Lower leg skin (tissue), 3 donors: ENCODE measurements at regions not wholly inside any gene's neighbourhood (a gene's known extent, or its start where the extent isn't known, plus 50 kb on each side); places are given as distances from the start of the nearest gene placed in this dataset.

Experiments
- POLR2A ChIP-seq, 2 donors: fragments of 450-650 bp; IDR thresholded peaks; one replicate each; pipeline ENCODE4 v1.6.1; 2016 to 2017; ENCODE audit warnings: antibody characterized with exemption in 2 of 2, mild to moderate bottlenecking in 1 of 2, moderate library complexity in 1 of 2
- TF ChIP-seq, protein P1 (sequence below), 3 donors: fragments of 450-650 bp; IDR thresholded peaks; one replicate each; pipeline ENCODE4 v1.5.1; 2016; ENCODE audit warnings: antibody characterized with exemption in 3 of 3, mild to moderate bottlenecking in 3 of 3, moderate library complexity in 2 of 3

DNA sequence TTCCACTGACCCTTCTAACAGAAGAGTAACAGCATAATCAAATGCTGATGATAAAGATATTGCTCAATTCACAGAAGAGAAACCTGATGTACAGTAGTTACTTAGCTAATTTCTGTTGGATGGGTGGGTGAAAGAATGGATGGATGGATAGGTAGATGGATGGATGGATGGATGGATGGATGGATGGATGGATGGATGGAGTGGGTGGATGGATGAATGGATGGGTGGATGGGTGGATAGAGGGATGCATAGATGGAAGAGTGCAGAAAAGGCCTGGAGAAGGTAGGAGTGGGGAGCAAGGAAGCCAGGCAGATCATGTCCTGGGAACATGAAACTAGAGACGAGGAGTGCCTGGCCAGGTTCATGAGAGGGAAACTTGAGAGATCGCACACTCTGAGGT is 520.9 kb downstream of the BCL11B start:
- TF ChIP-seq, protein P1, sequence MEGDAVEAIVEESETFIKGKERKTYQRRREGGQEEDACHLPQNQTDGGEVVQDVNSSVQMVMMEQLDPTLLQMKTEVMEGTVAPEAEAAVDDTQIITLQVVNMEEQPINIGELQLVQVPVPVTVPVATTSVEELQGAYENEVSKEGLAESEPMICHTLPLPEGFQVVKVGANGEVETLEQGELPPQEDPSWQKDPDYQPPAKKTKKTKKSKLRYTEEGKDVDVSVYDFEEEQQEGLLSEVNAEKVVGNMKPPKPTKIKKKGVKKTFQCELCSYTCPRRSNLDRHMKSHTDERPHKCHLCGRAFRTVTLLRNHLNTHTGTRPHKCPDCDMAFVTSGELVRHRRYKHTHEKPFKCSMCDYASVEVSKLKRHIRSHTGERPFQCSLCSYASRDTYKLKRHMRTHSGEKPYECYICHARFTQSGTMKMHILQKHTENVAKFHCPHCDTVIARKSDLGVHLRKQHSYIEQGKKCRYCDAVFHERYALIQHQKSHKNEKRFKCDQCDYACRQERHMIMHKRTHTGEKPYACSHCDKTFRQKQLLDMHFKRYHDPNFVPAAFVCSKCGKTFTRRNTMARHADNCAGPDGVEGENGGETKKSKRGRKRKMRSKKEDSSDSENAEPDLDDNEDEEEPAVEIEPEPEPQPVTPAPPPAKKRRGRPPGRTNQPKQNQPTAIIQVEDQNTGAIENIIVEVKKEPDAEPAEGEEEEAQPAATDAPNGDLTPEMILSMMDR (IDR thresholded peaks at IDR 0.05): no peak
- TF ChIP-seq POLR2A (IDR thresholded peaks at IDR 0.05): no peak
